Lung (tissue), 11 donors: ENCODE measurements at regions not wholly inside any gene's neighbourhood (a gene's known extent, or its start where the extent isn't known, plus 50 kb on each side); places are given as distances from the start of the nearest gene placed in this dataset.

Source experiments
- ATAC-seq: fragments of 200-7000 bp; cut with Tn5 transposase; one replicate; pipeline ENCODE4 v1.9.1; 2020; ENCODE audit warnings: moderate number of reproducible peaks; ENCODE audit not compliant: insufficient read depth, low FRiP score
- DNase-seq, 3 donors: peaks; one replicate each; pipeline ENCODE4 v3.0.0-alpha.2; 2013 to 2017
- H3K27ac ChIP-seq, 2 donors: one replicate each; pipeline ENCODE4 v1.5.1; 2013; ENCODE audit warnings: mild to moderate bottlenecking in 2 of 2, moderate library complexity in 2 of 2, control low read depth in 1 of 2, inconsistent platforms in 1 of 2, low read depth in 1 of 2, low read length in 1 of 2
- H3K27me3 ChIP-seq, 3 donors: one replicate each; pipeline ENCODE4 v1.5.1; 2013; ENCODE audit warnings: low read length in 2 of 3; ENCODE audit not compliant: control insufficient read depth in 3 of 3, insufficient read depth in 3 of 3
- H3K36me3 ChIP-seq, 4 donors: one replicate each; pipeline ENCODE4 v1.5.1; 2013; ENCODE audit warnings: low read length in 4 of 4, mild to moderate bottlenecking in 1 of 4, moderate library complexity in 1 of 4; ENCODE audit not compliant: control insufficient read depth in 4 of 4, insufficient read depth in 4 of 4
- H3K4me1 ChIP-seq, 5 donors: one replicate each; pipeline ENCODE4 v1.5.1; 2013; ENCODE audit warnings: low read length in 5 of 5, mild to moderate bottlenecking in 2 of 5, moderate library complexity in 1 of 5; ENCODE audit not compliant: control insufficient read depth in 5 of 5, insufficient read depth in 5 of 5
- H3K4me3 ChIP-seq: one replicate; pipeline ENCODE4 v1.5.1; 2013; ENCODE audit warnings: mild to moderate bottlenecking, control low read depth, moderate library complexity
- H3K9ac ChIP-seq, 2 donors: one replicate each; pipeline ENCODE4 v1.5.1; 2013; ENCODE audit warnings: low read length in 2 of 2, control low read depth in 1 of 2; ENCODE audit not compliant: insufficient read depth in 1 of 2
- H3K9me3 ChIP-seq, 4 donors: one replicate each; pipeline ENCODE4 v1.5.1; 2013; ENCODE audit warnings: low read length in 3 of 4, mild to moderate bottlenecking in 1 of 4, moderate library complexity in 1 of 4; ENCODE audit not compliant: control insufficient read depth in 4 of 4, insufficient read depth in 3 of 4
- WGBS, 2 donors: extraction: QIAGEN DNeasy Blood & Tissue Kit; methylation state at CpG; one replicate each; pipeline ENCODE4 v1.1.7; 2013; 5-methylcytosine and 5-hydroxymethylcytosine counted together
- TF ChIP-seq, protein P1 (sequence below): IDR thresholded peaks from 2 replicates; pipeline ENCODE4 v1.5.1; 2012; ENCODE audit warnings: mild to moderate bottlenecking; ENCODE audit errors: control extremely low read depth, extremely low read depth
- donor health status: control.
- donor health status: control.
- donor health status: Bipolar disorder and iron deficiency.
- donor health status: healthy.
- donor health status: DM: yes; HTN: yes; CAD: no.

DNA sequence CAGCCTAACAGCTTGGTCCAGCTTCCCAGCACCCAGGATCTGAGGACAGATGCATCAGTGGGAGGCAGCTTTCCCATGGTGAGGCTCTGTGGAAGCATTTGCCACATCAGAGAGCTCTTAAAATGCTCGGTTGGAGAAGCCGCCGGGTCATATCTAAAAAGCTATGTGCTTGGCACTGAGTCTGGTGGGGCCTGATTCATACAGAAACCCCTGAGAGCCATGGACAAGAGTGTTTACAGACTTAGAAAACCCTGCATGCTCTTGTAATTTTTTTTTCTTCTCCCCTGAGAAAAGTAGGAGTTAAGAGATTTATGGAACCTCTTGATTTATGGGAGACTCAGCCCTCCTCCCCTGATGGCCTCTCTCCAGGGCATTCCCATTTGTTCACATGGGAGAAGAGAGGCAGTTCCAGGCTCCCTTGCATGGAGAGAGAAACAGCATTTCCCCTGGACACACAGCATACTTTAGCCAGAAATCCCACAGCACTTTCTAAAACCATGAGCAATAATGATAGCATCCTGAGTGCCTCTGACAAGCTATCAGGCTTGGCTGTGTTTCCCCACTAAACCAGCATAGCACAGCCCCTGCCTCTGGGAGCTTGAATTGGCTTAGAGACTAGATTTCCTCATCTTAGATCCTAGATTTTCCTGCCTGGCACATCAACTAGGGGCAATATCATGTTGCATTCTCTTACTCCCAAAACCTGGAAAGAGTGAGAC lies 322.1 kb upstream of the AUTS2 start:
- Histone ChIP-seq H3K27me3 (no peaks in the 10 kb centered on the region), H3K9ac (no peak overlapping the region), H3K36me3 (no peaks in the 10 kb centered on the region), H3K4me1 (peaks cover 0 to 43% (median 7%) of the 10 kb centered on the region in 5 donors), H3K9me3 (peaks cover 0 to 5% (median 0%) of the 10 kb centered on the region in 4 donors), H3K4me3 (no peak overlapping the region), H3K27ac (no peak overlapping the region)
- ATAC-seq = no peak
- 57 to 81% methylated on average over 3 of the region's 3 CpGs for WGBS, 2 donors
- TF ChIP-seq, protein P1, sequence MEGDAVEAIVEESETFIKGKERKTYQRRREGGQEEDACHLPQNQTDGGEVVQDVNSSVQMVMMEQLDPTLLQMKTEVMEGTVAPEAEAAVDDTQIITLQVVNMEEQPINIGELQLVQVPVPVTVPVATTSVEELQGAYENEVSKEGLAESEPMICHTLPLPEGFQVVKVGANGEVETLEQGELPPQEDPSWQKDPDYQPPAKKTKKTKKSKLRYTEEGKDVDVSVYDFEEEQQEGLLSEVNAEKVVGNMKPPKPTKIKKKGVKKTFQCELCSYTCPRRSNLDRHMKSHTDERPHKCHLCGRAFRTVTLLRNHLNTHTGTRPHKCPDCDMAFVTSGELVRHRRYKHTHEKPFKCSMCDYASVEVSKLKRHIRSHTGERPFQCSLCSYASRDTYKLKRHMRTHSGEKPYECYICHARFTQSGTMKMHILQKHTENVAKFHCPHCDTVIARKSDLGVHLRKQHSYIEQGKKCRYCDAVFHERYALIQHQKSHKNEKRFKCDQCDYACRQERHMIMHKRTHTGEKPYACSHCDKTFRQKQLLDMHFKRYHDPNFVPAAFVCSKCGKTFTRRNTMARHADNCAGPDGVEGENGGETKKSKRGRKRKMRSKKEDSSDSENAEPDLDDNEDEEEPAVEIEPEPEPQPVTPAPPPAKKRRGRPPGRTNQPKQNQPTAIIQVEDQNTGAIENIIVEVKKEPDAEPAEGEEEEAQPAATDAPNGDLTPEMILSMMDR = no peak
- DNase-seq = peak; percentile 84 to 93 (median 91)

DNA sequence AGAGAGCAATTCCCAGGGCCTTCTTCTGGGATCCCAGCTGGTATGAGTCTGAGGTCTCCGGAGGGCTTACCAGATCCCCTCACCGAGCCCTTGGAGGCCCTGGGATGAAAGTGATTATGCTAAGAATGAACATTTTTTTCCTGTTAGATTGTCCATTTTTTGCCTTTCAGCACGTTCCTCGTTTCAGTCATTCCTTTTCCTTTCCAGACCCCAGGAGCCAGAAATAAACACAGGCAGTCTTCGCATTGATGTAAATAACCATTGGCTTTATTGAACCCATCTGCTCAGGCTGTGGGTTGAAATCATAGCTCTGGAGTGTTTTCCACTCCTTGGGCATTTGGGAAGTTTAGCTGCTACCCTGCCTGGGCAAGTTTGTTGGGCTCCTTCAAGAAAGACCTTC lies 320.9 kb upstream of the AUTS2 start:
- no peaks in the 10 kb centered on the region for H3K27me3 ChIP-seq
- H3K27ac ChIP-seq = no peak overlapping the region
- peaks cover 0 to 5% (median 0%) of the 10 kb centered on the region in 4 donors for H3K9me3 ChIP-seq
- DNase-seq = peak in 2 of 3 donors; percentile 56 to 69
- no peaks in the 10 kb centered on the region for H3K36me3 ChIP-seq
- no peak overlapping the region for H3K9ac ChIP-seq
- TF ChIP-seq, protein P1 = no peak
- peaks cover 0 to 36% (median 7%) of the 10 kb centered on the region in 5 donors for H3K4me1 ChIP-seq
- WGBS, 2 donors = 69 to 71% methylated on average over 5 of the region's 5 CpGs
- no peak overlapping the region for H3K4me3 ChIP-seq
- no peak for ATAC-seq

DNA sequence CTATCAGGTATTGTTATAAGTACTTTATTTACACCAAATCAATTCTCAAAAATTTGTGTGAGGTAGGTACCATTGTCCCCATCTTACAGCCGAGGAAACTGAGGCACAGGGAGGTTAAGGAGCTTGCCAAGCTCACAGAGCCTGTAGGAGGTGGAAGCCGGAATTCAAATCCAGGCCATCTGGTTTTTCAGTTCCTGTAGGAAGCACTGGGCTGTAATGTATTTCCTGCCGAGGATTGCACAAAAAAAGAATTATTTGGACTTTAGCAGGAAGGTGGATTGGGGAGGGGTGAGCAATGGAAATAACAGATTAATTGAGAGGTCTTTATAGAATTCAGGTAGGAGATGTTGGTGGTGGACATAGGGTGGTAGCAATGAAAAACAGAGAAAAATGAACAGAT lies 315.3 kb upstream of the AUTS2 start:
- peaks cover 0 to 6% (median 1%) of the 10 kb centered on the region in 5 donors for H3K4me1 ChIP-seq
- peak in 1 of 3 donors; percentile 42 for DNase-seq
- H3K9me3 ChIP-seq = no peaks in the 10 kb centered on the region
- H3K27me3 ChIP-seq = no peaks in the 10 kb centered on the region
- TF ChIP-seq, protein P1 = no peak
- no peak for ATAC-seq
- 43 to 49% methylated on average over 3 of the region's 3 CpGs for WGBS, 2 donors
- H3K36me3 ChIP-seq = no peaks in the 10 kb centered on the region
- H3K9ac ChIP-seq = no peak overlapping the region
- H3K4me3 ChIP-seq = no peak overlapping the region
- H3K27ac ChIP-seq = no peak overlapping the region
